ENCODE measurements at regions not wholly inside any gene's neighbourhood (a gene's known extent, or its start where the extent isn't known, plus 50 kb on each side); places are given as distances from the start of the nearest gene placed in this dataset.

DNA sequence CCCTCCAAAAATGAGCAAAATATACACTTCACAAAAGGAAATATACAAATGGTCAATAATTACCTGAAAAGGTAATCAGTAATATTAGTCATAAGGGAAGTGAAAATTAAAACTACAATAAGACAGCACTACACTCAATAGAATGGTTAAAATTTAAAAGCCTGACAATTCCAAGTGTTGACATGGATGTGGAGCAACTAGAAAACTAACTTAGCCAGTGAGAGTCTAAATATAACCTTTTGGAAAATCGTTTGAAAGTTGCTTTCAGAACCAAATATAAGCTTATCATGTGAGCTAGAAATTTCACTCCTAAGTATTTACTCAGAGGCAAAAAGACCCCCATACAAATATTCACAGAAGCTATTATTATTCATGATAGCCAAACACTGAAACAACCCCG lies 105.1 kb upstream of the MVB12B start:
- TF ChIP-seq, protein P1, sequence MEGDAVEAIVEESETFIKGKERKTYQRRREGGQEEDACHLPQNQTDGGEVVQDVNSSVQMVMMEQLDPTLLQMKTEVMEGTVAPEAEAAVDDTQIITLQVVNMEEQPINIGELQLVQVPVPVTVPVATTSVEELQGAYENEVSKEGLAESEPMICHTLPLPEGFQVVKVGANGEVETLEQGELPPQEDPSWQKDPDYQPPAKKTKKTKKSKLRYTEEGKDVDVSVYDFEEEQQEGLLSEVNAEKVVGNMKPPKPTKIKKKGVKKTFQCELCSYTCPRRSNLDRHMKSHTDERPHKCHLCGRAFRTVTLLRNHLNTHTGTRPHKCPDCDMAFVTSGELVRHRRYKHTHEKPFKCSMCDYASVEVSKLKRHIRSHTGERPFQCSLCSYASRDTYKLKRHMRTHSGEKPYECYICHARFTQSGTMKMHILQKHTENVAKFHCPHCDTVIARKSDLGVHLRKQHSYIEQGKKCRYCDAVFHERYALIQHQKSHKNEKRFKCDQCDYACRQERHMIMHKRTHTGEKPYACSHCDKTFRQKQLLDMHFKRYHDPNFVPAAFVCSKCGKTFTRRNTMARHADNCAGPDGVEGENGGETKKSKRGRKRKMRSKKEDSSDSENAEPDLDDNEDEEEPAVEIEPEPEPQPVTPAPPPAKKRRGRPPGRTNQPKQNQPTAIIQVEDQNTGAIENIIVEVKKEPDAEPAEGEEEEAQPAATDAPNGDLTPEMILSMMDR (optimal IDR thresholded peaks at IDR 0.05 in 1 of 3, IDR thresholded peaks at IDR 0.05 in 1 of 3, conservative IDR thresholded peaks at IDR 0.05 in 1 of 3; ENCODE audit: extremely low read depth in 1 of 3, insufficient read depth in 2 of 3, low read length in 3 of 3): no peak
- no peak for TF ChIP-seq EZH2 (IDR thresholded peaks at IDR 0.05; ENCODE audit: low read length)
